Activated T-cell treated with anti-CD3 and anti-CD28 coated beads, Interleukin-2, amount 50 U/mL, for 48 hours (primary cell): ENCODE measurements at regions not wholly inside any gene's neighbourhood (a gene's known extent, or its start where the extent isn't known, plus 50 kb on each side); places are given as distances from the start of the nearest gene placed in this dataset.

ENCODE experiments used
- DNase-seq, 2 experiments: peaks; one replicate each; pipeline ENCODE4 v3.0.0-alpha.2; 2020

DNA sequence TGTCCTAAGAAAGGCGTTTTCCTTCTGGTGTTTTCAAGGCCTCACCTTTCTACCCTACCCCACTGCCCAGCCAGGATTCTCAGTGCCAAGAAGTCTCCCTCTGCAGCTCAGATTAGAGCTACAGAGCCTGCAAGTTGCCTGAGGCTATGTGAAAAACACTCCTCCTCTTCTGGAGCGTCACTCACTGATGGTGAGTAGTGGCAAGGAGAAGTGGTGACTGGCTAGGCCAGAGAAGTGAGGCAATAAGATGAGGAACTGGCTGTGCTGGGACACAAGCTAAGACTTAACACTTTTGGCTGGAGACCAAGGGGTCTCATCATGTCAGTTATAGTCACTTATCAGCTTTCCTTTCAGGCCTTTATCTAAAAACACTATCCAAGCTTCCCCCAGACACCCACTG is 86.7 kb upstream of the PRKAR2B start:
- DNase-seq, result no peak

DNA sequence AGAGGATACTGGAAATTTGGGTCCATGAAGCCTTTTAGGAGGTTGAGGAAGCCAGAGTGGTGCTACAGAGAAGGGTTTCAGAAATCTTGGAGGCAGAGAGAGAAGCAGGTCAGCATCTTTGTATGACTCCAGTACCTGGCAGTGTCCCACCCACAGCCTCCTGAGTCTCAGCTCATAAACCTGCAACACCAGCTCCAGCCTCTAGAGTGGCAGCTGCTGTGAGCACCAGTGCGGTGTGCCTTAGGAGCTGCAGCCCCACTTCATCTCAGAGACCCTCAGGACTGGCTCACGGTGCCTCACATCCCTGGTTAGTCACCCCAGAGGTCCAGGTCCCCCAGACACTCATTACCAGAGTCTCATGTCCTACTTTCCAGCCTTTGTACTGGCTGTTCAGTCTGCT is 84.8 kb upstream of the PRKAR2B start:
- DNase-seq, result peak; percentile 19 to 23

GRCh38 chr7:106962751-106963150 is 81.8 kb upstream of the PRKAR2B start:
- no peak for DNase-seq

GRCh38 chr7:106964466-106964865 is 80.0 kb upstream of the PRKAR2B start:
- no peak for DNase-seq

- no peak for DNase-seq
Measured at GRCh38 chr7:106965108-106965507, 79.4 kb upstream of the PRKAR2B start.

DNA sequence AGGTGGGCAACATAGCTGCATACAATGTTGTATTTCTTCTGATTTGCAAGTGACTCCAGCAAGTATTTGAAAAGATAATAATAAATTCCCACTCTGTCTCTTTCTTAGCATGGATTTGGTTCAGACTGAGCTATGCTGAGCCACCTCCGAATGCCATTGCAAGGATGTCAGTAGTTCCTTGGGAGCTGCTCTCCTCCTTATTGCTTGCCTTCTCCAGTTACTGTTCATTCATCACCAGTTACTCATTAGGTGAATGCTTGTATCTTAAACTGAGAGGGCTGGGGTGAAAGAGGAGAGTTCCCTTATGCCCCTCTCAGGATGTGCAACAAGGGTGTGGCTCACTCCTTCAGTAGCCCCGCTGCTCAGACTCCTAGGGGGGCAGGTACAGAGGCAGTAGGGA is 78.4 kb upstream of the PRKAR2B start:
- no peak for DNase-seq

- DNase-seq, result no peak
Measured at GRCh38 chr7:106968160-106968559, 76.3 kb upstream of the PRKAR2B start.

DNA sequence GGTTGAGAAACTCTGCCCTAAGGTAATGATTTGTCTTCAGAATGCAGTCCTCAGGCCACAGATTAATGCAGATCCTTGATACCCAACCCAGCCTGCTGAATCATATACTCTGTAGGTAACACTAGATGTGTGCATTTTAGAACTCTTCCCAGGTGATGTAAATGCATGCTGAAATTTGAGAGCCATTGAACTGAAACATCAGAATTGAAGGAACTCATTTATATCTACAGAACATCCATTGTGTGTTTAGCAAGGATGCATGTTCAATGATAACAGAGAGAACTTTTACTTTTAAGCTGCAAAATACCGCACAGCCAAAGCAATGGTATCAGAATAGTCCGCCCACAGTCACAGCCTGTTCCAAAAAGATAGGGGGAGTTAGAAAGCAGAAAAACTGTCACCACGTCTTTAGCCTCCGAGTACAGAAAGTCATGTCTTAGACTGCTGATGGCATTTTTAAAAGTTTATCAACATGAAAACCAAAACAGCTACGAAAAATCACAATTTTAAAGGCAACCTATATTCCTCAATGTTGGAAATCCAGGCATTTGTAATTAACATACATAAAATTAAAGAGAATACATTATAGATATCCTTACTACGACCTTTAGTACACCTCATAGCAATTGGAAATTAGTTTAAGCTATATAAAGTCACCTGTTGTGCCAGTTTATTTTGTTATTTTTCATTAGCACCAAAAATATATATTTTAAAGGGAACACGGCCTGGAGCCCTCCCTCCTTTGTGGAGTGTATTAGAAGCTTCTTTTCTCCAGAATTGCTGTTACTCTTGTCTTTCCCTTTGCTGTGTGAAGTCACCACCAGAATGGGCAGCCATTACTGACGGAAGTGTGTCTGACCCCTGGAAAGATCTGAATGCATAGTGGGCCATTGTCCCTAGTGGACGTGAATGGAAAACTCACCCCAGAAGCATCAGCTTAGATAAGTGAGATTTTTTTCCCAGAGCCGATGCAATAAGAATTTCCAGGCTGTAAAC is 65.8 kb upstream of the PRKAR2B start:
- no peak for DNase-seq

GRCh38 chr7:106979551-106980357 is 64.8 kb upstream of the PRKAR2B start:
- no peak for DNase-seq

GRCh38 chr7:106980358-106980685 is 64.2 kb upstream of the PRKAR2B start:
- DNase-seq, result no peak

DNA sequence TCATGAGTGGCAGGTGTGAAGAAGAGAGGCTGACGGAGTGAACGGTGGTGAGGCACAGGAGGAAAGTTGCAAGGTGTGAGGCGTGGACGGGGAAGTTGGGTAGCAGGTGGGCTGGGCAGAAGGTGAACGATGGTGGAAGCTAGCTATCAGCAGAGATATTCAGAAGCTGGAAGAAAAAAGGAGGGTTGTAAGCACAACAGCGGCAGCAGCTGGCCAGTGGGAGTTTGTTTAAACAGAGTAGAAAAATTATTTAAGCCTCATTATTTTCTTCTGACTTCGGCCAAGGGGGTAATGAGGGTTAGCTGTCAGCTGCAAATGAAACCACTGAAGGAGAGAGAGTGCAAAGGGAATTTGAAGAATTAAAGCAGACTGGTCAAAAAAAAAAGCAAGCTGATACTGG is 62.1 kb upstream of the PRKAR2B start:
- DNase-seq, result no peak

GRCh38 chr7:106984034-106984433 is 60.5 kb upstream of the PRKAR2B start:
- DNase-seq, result no peak

DNA sequence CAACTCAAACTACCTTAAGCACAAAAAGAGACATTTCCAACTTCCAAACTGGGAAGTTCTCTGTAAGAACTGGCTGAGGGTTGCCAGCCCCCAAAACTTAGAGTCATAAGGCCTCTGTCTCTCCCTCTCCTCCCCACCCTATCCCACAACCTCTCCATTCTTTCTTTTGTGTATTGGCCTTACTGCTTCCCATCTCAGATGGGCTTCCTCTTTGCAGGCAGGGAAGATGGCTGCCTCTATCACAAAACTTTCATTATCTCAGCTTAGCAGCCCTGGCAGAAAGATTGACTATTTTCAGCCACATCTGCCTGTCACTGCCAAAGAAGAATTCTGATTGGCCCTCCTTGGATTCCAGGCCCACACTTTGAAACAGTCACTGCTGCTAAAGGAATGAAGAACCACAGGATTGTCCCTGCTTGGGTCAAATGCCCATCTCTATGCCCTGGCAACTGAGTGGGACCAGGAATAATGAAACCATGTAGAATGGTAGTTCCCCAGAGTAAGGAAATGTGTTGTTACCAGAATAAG is 58.0 kb upstream of the PRKAR2B start:
- DNase-seq, result no peak

DNA sequence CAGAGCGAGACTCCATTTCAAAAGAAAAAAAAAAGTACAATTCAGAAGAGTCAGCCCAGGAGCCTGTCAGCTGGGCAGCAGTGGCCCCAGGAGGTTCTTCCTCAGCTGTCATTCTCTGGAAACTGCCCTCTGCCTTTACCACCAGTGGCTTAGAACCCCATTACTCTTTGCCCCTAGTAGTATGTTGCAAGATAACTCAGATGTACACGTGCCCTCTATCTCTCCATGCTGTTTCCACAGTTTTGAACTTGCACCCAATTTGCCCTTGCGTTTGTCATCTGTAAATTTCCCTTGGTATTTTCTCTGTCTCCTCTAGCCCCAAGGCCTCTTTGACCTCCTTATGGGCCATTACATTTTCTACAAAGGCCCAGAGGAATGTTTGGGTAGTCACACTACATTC is 56.7 kb upstream of the PRKAR2B start:
- DNase-seq, result no peak

GRCh38 chr7:106992511-106992910 is 52.0 kb upstream of the PRKAR2B start:
- DNase-seq, result no peak
